ENCODE measurements at regions not wholly inside any gene's neighbourhood (a gene's known extent, or its start where the extent isn't known, plus 50 kb on each side); places are given as distances from the start of the nearest gene placed in this dataset.

DNA sequence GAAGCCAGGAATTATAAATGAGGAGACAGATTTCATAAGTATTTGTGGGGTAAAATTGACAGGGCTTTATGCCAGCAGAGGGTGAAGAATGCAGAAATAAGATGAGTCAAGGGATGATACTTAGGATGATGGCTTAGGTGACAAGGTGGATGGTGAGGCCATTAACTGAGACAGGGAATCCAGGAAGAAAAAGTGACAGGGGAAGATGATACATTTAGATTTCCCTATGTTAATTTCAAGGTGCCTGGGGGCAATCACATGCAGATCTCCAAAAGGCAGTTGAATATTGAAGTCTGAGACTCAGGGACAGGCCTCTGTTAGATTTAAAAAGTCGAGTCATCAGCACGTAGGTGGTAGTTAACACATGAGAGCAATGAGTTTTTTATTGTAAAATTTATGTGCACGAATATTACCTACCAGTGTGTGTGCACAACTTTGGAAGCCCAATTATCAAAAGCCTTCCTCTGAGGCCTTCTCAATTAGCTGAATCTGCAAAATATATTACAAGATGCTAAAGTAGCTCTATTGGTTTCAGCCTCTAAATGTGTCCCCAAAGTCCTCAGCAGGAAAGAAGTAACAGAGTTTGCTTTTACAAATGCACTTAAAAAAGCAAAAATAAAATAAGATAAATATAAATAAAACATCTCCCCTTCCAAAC is 67.9 kb upstream of the CHL1 start:
- in situ Hi-C loops (cut with MboI; ENCODE audit: low sequenced_read_pairs) = no loop called here
- no peak for DNase-seq
- no peak overlapping the region for H2BK15ac ChIP-seq (ENCODE audit: low read depth, low read length)
- H3K4me1 ChIP-seq (ENCODE audit: control insufficient read depth, insufficient read depth, low read length) = no peaks in the 10 kb centered on the region
- dilution Hi-C loops (cut with HindIII; ENCODE audit: low sequenced_read_pairs, unreplicated experiment) = no loop called here
- ATAC-seq (ENCODE audit: low read depth) = no peak
- WGBS, 2 experiments (ENCODE audit: extremely low coverage in 2 of 2, insufficient read length in 1 of 2) = no CpG with 5 or more reads among the region's 3 CpGs
- no peak overlapping the region for H3K4me3 ChIP-seq (ENCODE audit: insufficient read depth, low read depth, low read length)
- H3K18ac ChIP-seq (ENCODE audit: low read depth, low read length) = no peak overlapping the region
- H3K9me1 ChIP-seq (ENCODE audit: insufficient read depth, low read length) = no peaks in the 10 kb centered on the region
- no peak overlapping the region for H3K4me2 ChIP-seq (ENCODE audit: low read depth, low read length)
- H3K4ac ChIP-seq (ENCODE audit: low read depth, low read length) = no peak overlapping the region
- H3K36me3 ChIP-seq (ENCODE audit: control insufficient read depth, insufficient read depth, low read length) = no peaks in the 10 kb centered on the region
- no peak overlapping the region for H3K56ac ChIP-seq (ENCODE audit: extremely low read depth, insufficient read depth, low read length)
- no peaks in the 10 kb centered on the region for H3K79me1 ChIP-seq (ENCODE audit: low read depth in 1 of 2, low read length in 2 of 2)
- no peak overlapping the region for H3K23ac ChIP-seq (ENCODE audit: low read depth, low read length)
- no peak overlapping the region for H2BK120ac ChIP-seq (ENCODE audit: low read depth, low read length)
- peak; percentile 30; the same call in 1 of the 2 replicates for TF ChIP-seq MAFK (IDR thresholded peaks at IDR 0.05; ENCODE audit: low read depth, low read length)
- TF ChIP-seq, protein P1, sequence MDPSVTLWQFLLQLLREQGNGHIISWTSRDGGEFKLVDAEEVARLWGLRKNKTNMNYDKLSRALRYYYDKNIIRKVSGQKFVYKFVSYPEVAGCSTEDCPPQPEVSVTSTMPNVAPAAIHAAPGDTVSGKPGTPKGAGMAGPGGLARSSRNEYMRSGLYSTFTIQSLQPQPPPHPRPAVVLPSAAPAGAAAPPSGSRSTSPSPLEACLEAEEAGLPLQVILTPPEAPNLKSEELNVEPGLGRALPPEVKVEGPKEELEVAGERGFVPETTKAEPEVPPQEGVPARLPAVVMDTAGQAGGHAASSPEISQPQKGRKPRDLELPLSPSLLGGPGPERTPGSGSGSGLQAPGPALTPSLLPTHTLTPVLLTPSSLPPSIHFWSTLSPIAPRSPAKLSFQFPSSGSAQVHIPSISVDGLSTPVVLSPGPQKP (IDR thresholded peaks at IDR 0.05; ENCODE audit: borderline replicate concordance, low read depth, low read length) = no peak
- no peak overlapping the region for H4K5ac ChIP-seq (ENCODE audit: low read depth, low read length)
- no peak overlapping the region for H3K9ac ChIP-seq (ENCODE audit: low read depth, low read length)
- H4K20me1 ChIP-seq (ENCODE audit: insufficient read depth, low read length) = no peaks in the 10 kb centered on the region
- H2AK5ac ChIP-seq (ENCODE audit: low read depth, low read length) = no peak overlapping the region
- no TSS peak for BruUV-seq (replicated peaks)
- H3K27ac ChIP-seq (ENCODE audit: insufficient read depth, low read length) = no peak overlapping the region
- H2BK5ac ChIP-seq (ENCODE audit: low read depth, low read length, poor library complexity, severe bottlenecking) = no peak overlapping the region
- ChIA-PET CTCF (no interaction called here), POLR2A (ENCODE audit: unreplicated experiment) (no interaction called here)
- no peak overlapping the region for H4K8ac ChIP-seq (ENCODE audit: low read depth in 2 of 2, low read length in 2 of 2)
- H3K14ac ChIP-seq (replicated peaks; ENCODE audit: low read depth, low read length) = no peak overlapping the region
- H3K9me3 ChIP-seq (ENCODE audit: control insufficient read depth, insufficient read depth, low read length) = no peaks in the 10 kb centered on the region
- no peaks in the 10 kb centered on the region for H3K27me3 ChIP-seq (ENCODE audit: control insufficient read depth, insufficient read depth, low read length)
- no peak overlapping the region for H2AK9ac ChIP-seq (replicated peaks; ENCODE audit: low read depth, low read length, poor library complexity)
- no peak overlapping the region for H4K91ac ChIP-seq (ENCODE audit: insufficient read depth, low read depth, low read length)
- H2AFZ ChIP-seq (replicated peaks; ENCODE audit: low read length, poor library complexity) = no peak overlapping the region
- intact Hi-C loops (cut with micrococcal nuclease) = no loop called here
- H2BK20ac ChIP-seq (ENCODE audit: low read depth, low read length) = no peak overlapping the region
